OCI-LY7 (cell line): ENCODE measurements at regions not wholly inside any gene's neighbourhood (a gene's known extent, or its start where the extent isn't known, plus 50 kb on each side); places are given as distances from the start of the nearest gene placed in this dataset.

Experiments used
- BruUV-seq: library from RNA; stranded (reverse); fragments of 400-500 nt; replicated peaks from 2 replicates; lab custom pipeline; 2021; lab: Mats Ljungman, UMichigan
- CTCF ChIA-PET: fragments of 300-600 bp; sonication (Branson Sonifier 250); formaldehyde crosslinking; loops from one replicate; lab custom pipeline; 2022; ENCODE audit warnings: antibody characterized with exemption; ENCODE audit not compliant: unreplicated experiment; lab: Charles Lee
- POLR2A ChIA-PET: fragments of 300-600 bp; sonication (Branson Sonifier 250); formaldehyde crosslinking; loops from one replicate; lab custom pipeline; 2022; ENCODE audit warnings: antibody characterized with exemption; lab: Charles Lee
- DNase-seq: peaks from one replicate; pipeline ENCODE4 v3.0.0-alpha.2; 2015; ENCODE audit warnings: low spot score
- H2AFZ ChIP-seq: fragments of 200-600 bp; sonication (generic), shearing (Covaris generic); 2 replicates; pipeline ENCODE4 v1.6.1; 2014; ENCODE audit warnings: mild to moderate bottlenecking, antibody characterized with exemption, low read length, moderate library complexity
- H3K27ac ChIP-seq: fragments of 200-600 bp; sonication (generic); 2 replicates; pipeline ENCODE4 v1.5.1; 2014; ENCODE audit warnings: mixed run types, low read depth, mild to moderate bottlenecking, moderate library complexity, low read length, inconsistent platforms; ENCODE audit not compliant: poor library complexity, severe bottlenecking
- H3K36me3 ChIP-seq: fragments of 200-600 bp; sonication (generic); 2 replicates; pipeline ENCODE4 v1.6.1; 2014; ENCODE audit warnings: mild to moderate bottlenecking, antibody characterized with exemption, low read length, moderate library complexity, mixed read lengths; ENCODE audit not compliant: insufficient read depth
- H3K4me1 ChIP-seq: fragments of 200-600 bp; sonication (generic); 2 replicates; pipeline ENCODE4 v1.5.1; 2014; ENCODE audit warnings: mild to moderate bottlenecking, low read length; ENCODE audit not compliant: insufficient read depth, poor library complexity, severe bottlenecking
- H3K4me2 ChIP-seq: fragments of 200-600 bp; sonication (generic); 2 replicates; pipeline ENCODE4 v1.6.1; 2014; ENCODE audit warnings: mild to moderate bottlenecking, low read length
- H3K4me3 ChIP-seq: fragments of 200-600 bp; sonication (generic); 2 replicates; pipeline ENCODE4 v1.5.1; 2014; ENCODE audit warnings: mild to moderate bottlenecking, low read depth, low read length; ENCODE audit not compliant: poor library complexity, severe bottlenecking
- H3K79me2 ChIP-seq: fragments of 200-600 bp; sonication (generic); 2 replicates; pipeline ENCODE4 v1.6.1; 2016; ENCODE audit warnings: low read depth, mild to moderate bottlenecking, low read length, moderate library complexity, mixed read lengths; ENCODE audit not compliant: insufficient read depth
- H3K9me2 ChIP-seq: fragments of 200-600 bp; sonication (generic); 2 replicates; pipeline ENCODE4 v1.6.1; 2016; ENCODE audit warnings: mild to moderate bottlenecking, low read length, mixed read lengths; ENCODE audit not compliant: insufficient read depth
- H3K9me3 ChIP-seq: fragments of 200-600 bp; sonication (generic); 2 replicates; pipeline ENCODE4 v1.6.1; 2014; ENCODE audit warnings: mild to moderate bottlenecking, mixed run types, low read length, mixed read lengths
- H4K20me1 ChIP-seq: fragments of 200-600 bp; sonication (generic); 2 replicates; pipeline ENCODE4 v1.6.1; 2014; ENCODE audit warnings: mild to moderate bottlenecking, antibody characterized with exemption, low read length, moderate library complexity, mixed read lengths; ENCODE audit not compliant: insufficient read depth
- EZH2phosphoT487 ChIP-seq: fragments of 200-600 bp; sonication (generic); IDR thresholded peaks from 2 replicates; pipeline ENCODE4 v1.6.1; 2018; ENCODE audit warnings: low read depth, borderline replicate concordance, mild to moderate bottlenecking, mixed run types, antibody characterized with exemption, low read length, moderate library complexity, mixed read lengths
- intact Hi-C: fragments of 100-400 bp; cut with micrococcal nuclease; formaldehyde crosslinking; loops from one replicate; pipeline ENCODE4 v1.10.0; 2022; ENCODE audit not compliant: unreplicated experiment
- TF ChIP-seq, protein P1 (sequence below): fragments of 200-600 bp; sonication (generic); conservative IDR thresholded peaks from 2 replicates; pipeline ENCODE4 v1.5.1; 2014; ENCODE audit warnings: mild to moderate bottlenecking, antibody characterized with exemption, low read length, moderate library complexity, mixed read lengths

DNA sequence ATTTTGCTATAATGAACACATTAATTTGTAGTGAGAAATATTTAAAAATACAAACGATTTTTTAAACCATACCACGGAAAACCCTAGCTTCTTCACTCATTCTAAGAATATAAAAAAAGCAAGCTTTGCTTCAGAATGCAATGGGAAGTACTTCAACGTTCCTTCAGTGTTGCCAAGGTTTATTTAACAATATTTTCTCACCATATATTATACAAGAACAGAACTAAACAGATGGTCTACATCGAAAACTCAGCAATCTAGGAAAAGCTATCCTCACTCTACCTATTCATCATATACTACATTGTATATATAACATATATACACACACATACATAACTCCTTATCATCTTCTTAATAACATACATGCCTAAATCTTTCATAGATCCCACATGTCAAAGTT is 1047.4 kb downstream of the IGSF11 start:
- Histone ChIP-seq H3K27ac (no peak overlapping the region), H4K20me1 (no peaks in the 10 kb centered on the region), H3K9me2 (no peaks in the 10 kb centered on the region), H3K4me3 (no peak overlapping the region), H3K4me2 (no peak overlapping the region), H3K36me3 (no peaks in the 10 kb centered on the region), H3K9me3 (no peaks in the 10 kb centered on the region), H2AFZ (no peak overlapping the region), H3K4me1 (no peaks in the 10 kb centered on the region), H3K79me2 (no peaks in the 10 kb centered on the region)
- POLR2A ChIA-PET = interaction anchor here (0.6 to 1.2 kb wide), 3 partner anchors 211 to 266 kb away, joined by 3 to 6 read pairs (median 4); no protein-coding TSS in a partner anchor
- intact Hi-C loops = no loop called here
- CTCF ChIA-PET = interaction anchor here (0.7 kb wide), 1 partner anchor 11 kb away, joined by 3 read pairs; no protein-coding TSS in a partner anchor
- no peak for DNase-seq
- TF ChIP-seq EZH2phosphoT487 = no peak
- TF ChIP-seq, protein P1, sequence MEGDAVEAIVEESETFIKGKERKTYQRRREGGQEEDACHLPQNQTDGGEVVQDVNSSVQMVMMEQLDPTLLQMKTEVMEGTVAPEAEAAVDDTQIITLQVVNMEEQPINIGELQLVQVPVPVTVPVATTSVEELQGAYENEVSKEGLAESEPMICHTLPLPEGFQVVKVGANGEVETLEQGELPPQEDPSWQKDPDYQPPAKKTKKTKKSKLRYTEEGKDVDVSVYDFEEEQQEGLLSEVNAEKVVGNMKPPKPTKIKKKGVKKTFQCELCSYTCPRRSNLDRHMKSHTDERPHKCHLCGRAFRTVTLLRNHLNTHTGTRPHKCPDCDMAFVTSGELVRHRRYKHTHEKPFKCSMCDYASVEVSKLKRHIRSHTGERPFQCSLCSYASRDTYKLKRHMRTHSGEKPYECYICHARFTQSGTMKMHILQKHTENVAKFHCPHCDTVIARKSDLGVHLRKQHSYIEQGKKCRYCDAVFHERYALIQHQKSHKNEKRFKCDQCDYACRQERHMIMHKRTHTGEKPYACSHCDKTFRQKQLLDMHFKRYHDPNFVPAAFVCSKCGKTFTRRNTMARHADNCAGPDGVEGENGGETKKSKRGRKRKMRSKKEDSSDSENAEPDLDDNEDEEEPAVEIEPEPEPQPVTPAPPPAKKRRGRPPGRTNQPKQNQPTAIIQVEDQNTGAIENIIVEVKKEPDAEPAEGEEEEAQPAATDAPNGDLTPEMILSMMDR = no peak
- BruUV-seq = no TSS peak

GRCh38 chr3:117989982-117990381 is 1044.7 kb downstream of the IGSF11 start:
- H3K36me3 ChIP-seq = no peaks in the 10 kb centered on the region
- intact Hi-C loops = no loop called here
- TF ChIP-seq, protein P1 = no peak
- TF ChIP-seq EZH2phosphoT487 = no peak

DNA sequence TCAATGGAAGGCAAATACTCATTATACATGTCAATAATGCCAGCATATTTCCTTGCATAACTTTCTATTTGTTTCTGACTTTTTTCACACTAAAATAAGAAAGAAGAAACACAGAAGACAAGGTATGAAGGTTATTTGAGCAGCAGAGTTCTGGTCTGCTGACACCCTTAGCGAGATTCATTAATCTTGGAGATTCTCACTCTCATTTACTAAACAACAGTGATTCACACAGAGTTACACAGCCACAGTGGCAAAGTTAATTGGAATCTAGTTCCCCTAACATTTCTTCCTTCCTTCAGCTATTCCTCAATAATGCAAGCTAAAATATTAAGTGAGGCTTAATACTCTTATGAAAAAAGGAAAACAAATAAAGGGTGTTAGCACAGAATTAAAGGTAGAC is 1044.0 kb downstream of the IGSF11 start:
- BruUV-seq = no TSS peak
- Histone ChIP-seq H3K79me2 (no peaks in the 10 kb centered on the region), H3K9me3 (no peaks in the 10 kb centered on the region), H3K27ac (no peak overlapping the region), H3K9me2 (no peaks in the 10 kb centered on the region), H3K4me1 (no peaks in the 10 kb centered on the region), H4K20me1 (no peaks in the 10 kb centered on the region), H3K4me3 (no peak overlapping the region), H3K36me3 (no peaks in the 10 kb centered on the region), H3K4me2 (no peak overlapping the region), H2AFZ (no peak overlapping the region)
- intact Hi-C loops = no loop called here
- DNase-seq = no peak
- TF ChIP-seq, protein P1 = no peak
- no peak for TF ChIP-seq EZH2phosphoT487
- ChIA-PET CTCF (no interaction called here), POLR2A (interaction anchor here (0.7 kb wide), 1 partner anchor 889 kb away, joined by 3 read pairs; no protein-coding TSS in a partner anchor)

More at GRCh38 chr3:117989982-117990381, 1044.7 kb downstream of the IGSF11 start:
- CTCF ChIA-PET = no interaction called here
- Histone ChIP-seq H3K4me2 (no peak overlapping the region), H3K27ac (no peak overlapping the region), H3K9me3 (no peaks in the 10 kb centered on the region), H3K9me2 (no peaks in the 10 kb centered on the region), H3K4me1 (no peaks in the 10 kb centered on the region), H3K79me2 (no peaks in the 10 kb centered on the region), H4K20me1 (no peaks in the 10 kb centered on the region), H2AFZ (no peak overlapping the region), H3K4me3 (no peak overlapping the region)
- BruUV-seq = no TSS peak
- DNase-seq = no peak
- POLR2A ChIA-PET = interaction anchor here (1.6 kb wide), 1 partner anchor 10 kb away, joined by 9 read pairs; no protein-coding TSS in a partner anchor
